ENCODE measurements at regions not wholly inside any gene's neighbourhood (a gene's known extent, or its start where the extent isn't known, plus 50 kb on each side); places are given as distances from the start of the nearest gene placed in this dataset.
"Not testable (repeated sequence)": the region's sequence is repeated elsewhere in the genome, so short reads cannot be mapped to it uniquely, and the experiment has no call there.

- no peak for DNase-seq
Measured at GRCh38 chr18:56487801-56488200, 150.6 kb downstream of the TXNL1 start.

GRCh38 chr18:56483386-56483785, 155.0 kb downstream of the TXNL1 start:
- no peak for DNase-seq

- not testable (repeated sequence) for DNase-seq
Measured at GRCh38 chr18:56482813-56483212, 155.6 kb downstream of the TXNL1 start.

- DNase-seq, result no peak
Measured at GRCh38 chr18:56481751-56482150, 156.6 kb downstream of the TXNL1 start.

- DNase-seq, result no peak
Measured at GRCh38 chr18:56479841-56480240, 158.6 kb downstream of the TXNL1 start.

GRCh38 chr18:56475250-56475649, 163.1 kb downstream of the TXNL1 start:
- DNase-seq, result no peak

DNA sequence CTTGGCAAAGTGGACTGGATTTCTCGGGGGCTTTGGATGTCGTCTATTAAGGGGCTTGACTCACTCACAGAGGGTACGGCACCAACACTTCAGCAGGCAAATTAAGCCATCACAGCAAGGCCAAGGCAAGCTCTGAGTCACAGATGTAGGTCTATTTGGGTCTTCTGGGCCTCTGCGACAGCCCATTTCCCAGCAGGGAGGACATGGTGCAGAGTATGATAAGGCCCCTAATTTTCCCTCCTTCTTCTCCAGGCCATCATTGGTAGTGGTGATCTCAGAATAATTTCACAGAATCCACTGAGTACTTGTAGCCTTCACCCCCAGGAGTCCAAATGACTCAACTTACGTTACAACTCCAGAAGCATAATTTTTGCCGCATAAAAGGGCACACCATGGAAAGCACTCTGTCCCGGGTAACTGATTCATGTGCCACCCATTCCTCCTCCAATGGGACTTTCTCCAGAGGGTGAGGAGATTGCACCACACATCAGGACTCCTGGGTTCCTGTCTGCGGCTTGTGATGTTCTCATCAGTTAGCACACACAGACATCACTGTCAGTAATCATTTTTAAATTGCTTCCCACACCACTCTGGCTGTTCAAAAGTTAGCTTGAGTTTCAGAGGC, 164.9 kb downstream of the TXNL1 start:
- no peak for DNase-seq

- no peak for DNase-seq
Measured at GRCh38 chr18:56470406-56471351, 167.7 kb downstream of the TXNL1 start.

- DNase-seq, result no peak
Measured at GRCh38 chr18:56469582-56469981, 168.8 kb downstream of the TXNL1 start.

DNA sequence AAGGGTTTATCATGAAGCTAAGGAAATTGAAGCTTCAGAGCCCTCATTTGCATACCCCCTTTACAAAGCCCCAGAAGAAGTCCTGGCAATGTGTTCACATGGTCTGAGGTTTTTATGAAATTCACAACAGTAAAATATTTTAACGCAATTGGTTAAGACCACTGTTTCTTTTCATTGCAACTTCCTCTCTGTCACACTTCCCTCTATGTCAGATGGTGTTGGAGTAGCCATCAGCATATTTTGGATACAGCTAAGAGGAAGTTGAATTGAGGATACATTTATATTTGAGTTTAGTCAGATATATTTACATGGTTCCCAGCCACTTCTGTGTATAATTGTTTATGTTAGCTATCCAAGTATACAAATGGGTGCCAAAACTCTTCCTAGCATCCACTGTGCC, 170.0 kb downstream of the TXNL1 start:
- DNase-seq, result peak; percentile 60

DNA sequence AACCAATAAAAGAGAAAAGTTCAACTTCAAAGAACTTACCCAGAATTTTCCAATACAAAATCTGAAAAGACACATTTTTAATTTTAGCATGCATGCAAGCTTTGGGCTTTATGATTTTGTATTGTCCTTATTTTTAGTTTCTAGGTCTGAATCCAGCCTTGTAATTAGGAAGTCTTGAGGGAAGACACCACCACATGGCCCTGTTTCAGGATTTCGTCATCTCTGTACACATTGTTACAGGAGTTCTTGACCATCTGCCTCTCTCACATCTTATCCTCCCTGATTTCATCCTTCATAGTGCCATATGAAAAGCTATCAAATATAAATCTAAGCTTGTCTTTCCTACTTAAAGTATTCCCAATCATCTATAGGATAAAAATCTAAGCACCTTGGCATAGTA, 176.1 kb downstream of the TXNL1 start:
- no peak for DNase-seq

- DNase-seq, result no peak
Measured at GRCh38 chr18:56461151-56461550, 177.2 kb downstream of the TXNL1 start.

- peak; percentile 39 for DNase-seq
Measured at GRCh38 chr18:56460581-56460980, 177.8 kb downstream of the TXNL1 start.

GRCh38 chr18:56458770-56459712, 179.4 kb downstream of the TXNL1 start:
- DNase-seq, result no peak

GRCh38 chr18:56455874-56456273, 182.5 kb downstream of the TXNL1 start:
- no peak for DNase-seq

DNA sequence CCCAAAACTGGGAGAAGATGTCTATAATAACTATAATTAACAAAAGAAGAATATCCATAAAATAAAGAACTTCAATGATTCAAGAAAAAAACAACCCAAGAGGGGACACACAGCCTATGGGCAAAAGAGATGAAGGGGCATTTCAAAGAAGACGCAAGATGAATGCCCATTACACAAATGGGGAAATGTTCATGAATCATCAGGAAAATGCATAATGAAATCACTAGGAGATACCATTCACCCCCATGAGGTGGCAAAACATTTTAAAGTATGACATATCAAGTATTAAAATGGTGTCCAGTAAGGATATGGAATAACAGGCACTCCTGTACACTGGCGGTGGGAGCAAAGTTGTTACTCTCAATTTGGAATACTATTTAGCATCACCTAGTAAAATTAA, 183.3 kb downstream of the TXNL1 start:
- DNase-seq, result no peak

GRCh38 chr18:56453631-56454030, 184.8 kb downstream of the TXNL1 start:
- DNase-seq, result no peak

DNA sequence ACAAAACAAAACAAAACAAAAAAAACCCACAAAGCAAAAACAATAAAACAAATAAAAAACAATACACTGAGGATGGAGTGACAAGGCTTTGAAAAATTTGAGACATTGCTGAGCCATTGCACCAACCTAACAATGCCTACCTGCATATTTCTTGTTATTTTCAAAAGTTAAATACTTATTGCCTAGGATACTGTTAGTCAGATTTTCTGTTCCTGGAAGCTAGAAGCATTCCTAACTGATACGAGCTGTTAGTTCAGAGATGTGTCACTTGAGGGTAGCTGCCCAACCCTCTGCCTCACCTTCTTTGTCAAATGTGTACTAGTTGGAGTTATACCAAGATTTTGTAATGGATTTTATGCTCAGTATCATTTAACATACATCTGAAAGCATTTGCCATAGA, 187.2 kb downstream of the TXNL1 start:
- DNase-seq, result no peak

DNA sequence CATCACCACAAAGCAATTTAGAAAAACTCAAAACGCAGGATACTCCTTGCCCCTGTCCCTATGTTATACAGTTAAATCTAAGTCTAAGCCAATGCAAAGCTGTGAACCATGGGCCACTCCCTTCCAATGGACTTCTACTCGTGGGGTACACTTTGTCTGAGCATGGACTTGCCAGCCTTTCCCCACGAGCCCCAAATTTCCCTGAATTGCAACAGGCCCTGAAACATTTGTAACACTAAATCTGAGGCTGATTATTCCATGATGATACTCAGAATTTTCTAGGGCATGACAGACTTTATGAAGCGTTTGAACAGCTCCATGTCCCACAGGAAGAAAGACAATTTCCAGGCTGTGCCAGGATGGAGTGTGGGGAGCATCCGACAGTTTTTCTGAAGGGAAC, 189.6 kb downstream of the TXNL1 start:
- no peak for DNase-seq

DNA sequence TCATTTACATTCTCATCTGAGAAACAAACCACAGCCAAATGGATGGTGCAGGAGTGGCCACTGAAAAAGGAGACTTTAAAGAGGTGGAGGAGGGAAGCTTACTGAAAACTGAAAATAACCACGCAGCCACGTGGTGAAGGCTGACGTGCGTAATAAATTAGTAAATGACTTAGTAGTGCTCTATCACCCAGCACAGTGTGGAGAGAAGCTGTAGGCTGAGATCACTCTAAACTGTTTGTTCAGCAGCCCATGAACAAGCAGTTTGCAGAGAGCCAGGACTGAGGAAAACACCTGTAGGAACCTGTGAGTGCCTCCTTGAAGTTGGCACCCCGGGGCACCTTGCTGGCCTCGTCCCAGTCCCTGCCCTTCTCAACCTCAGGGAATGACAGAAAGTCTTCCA, 193.0 kb downstream of the TXNL1 start:
- no peak for DNase-seq

- no peak for DNase-seq
Measured at GRCh38 chr18:56444201-56444600, 194.2 kb downstream of the TXNL1 start.

- no peak for DNase-seq
Measured at GRCh38 chr18:56443166-56443907, 195.1 kb downstream of the TXNL1 start.
